Panc1 (cell line): ENCODE measurements at regions not wholly inside any gene's neighbourhood (a gene's known extent, or its start where the extent isn't known, plus 50 kb on each side); places are given as distances from the start of the nearest gene placed in this dataset.

Experiments
- ATAC-seq: fragments of 200-7000 bp; cut with Tn5 transposase; 2 replicates; pipeline ENCODE4 v1.9.1; 2020; ENCODE audit warnings: mild to moderate bottlenecking, moderate library complexity
- BruUV-seq: library from RNA; stranded (reverse); fragments of 400-500 nt; replicated peaks from 2 replicates; lab custom pipeline; 2021; lab: Mats Ljungman, UMichigan
- CTCF ChIA-PET: fragments of 300-600 bp; sonication (Branson Sonifier 250); formaldehyde crosslinking; loops from one replicate; lab custom pipeline; 2022; ENCODE audit warnings: antibody characterized with exemption; lab: Charles Lee
- POLR2A ChIA-PET: fragments of 300-600 bp; sonication (Branson Sonifier 250); formaldehyde crosslinking; loops from one replicate; lab custom pipeline; 2022; ENCODE audit warnings: antibody characterized with exemption; lab: Charles Lee
- DNase-seq: peaks from one replicate; pipeline ENCODE4 v3.0.0-alpha.2; 2010; ENCODE audit warnings: low read depth, low spot score
- H3K27ac ChIP-seq: 2 replicates; pipeline ENCODE4 v1.5.1; 2011; ENCODE audit warnings: mild to moderate bottlenecking, low read length, inconsistent platforms
- H3K27me3 ChIP-seq: fragments of 200-500 bp; sonication (Bioruptor generic); 2 replicates; pipeline ENCODE4 v1.6.0; 2014; ENCODE audit warnings: low read length, inconsistent platforms; ENCODE audit not compliant: control insufficient read depth, insufficient read depth
- H3K36me3 ChIP-seq: fragments of 200-500 bp; sonication (Bioruptor generic); 2 replicates; pipeline ENCODE4 v1.5.1; 2014; ENCODE audit warnings: inconsistent platforms, mild to moderate bottlenecking, low read length, moderate library complexity; ENCODE audit not compliant: control insufficient read depth, insufficient read depth
- H3K4me1 ChIP-seq: 2 replicates; pipeline ENCODE4 v1.5.1; 2011; ENCODE audit warnings: inconsistent platforms, mild to moderate bottlenecking, low read length, moderate library complexity; ENCODE audit not compliant: control insufficient read depth, insufficient read depth
- H3K4me3 ChIP-seq, 2 experiments: 2 replicates each; pipeline ENCODE4 v1.5.1; 2011 to 2012; ENCODE audit warnings: low read depth in 2 of 2, low read length in 2 of 2, mild to moderate bottlenecking in 2 of 2, inconsistent platforms in 1 of 2, moderate library complexity in 1 of 2
- H3K9me3 ChIP-seq: fragments of 200-500 bp; sonication (Bioruptor generic); 2 replicates; pipeline ENCODE4 v1.5.1; 2014; ENCODE audit warnings: low read depth, mild to moderate bottlenecking, inconsistent platforms, low read length, moderate library complexity; ENCODE audit not compliant: control insufficient read depth, insufficient read depth
- POLR2AphosphoS5 ChIP-seq: IDR thresholded peaks from 2 replicates; pipeline ENCODE4 v1.6.1; 2012; ENCODE audit warnings: mild to moderate bottlenecking, low read depth, low read length, moderate library complexity
- REST ChIP-seq, 2 experiments: IDR thresholded peaks; 2 replicates each; pipeline ENCODE4 v1.6.1; 2011 to 2012; ENCODE audit warnings: low read depth in 2 of 2, control low read depth in 1 of 2, low read length in 1 of 2, mild to moderate bottlenecking in 1 of 2, moderate library complexity in 1 of 2; ENCODE audit not compliant: insufficient read depth in 1 of 2
- SIN3A ChIP-seq: IDR thresholded peaks from 2 replicates; pipeline ENCODE4 v1.6.1; 2012; ENCODE audit warnings: low read depth, mild to moderate bottlenecking, low read length, moderate library complexity, borderline replicate concordance; ENCODE audit not compliant: insufficient read depth
- TCF7L2 ChIP-seq: IDR thresholded peaks from 2 replicates; pipeline ENCODE4 v1.6.1; 2011; ENCODE audit warnings: mild to moderate bottlenecking, low read depth, low read length, inconsistent platforms
- in situ Hi-C: cut with HindIII; loops from 2 replicates; pipeline ENCODE4 v1.10.0; 2016; ENCODE audit warnings: low sequenced_read_pairs, low pct_unique_long_range_greater_than_20kb
- intact Hi-C: fragments of 100-400 bp; cut with micrococcal nuclease; formaldehyde crosslinking; loops from one replicate; pipeline ENCODE4 v1.10.0; 2022; ENCODE audit not compliant: unreplicated experiment
- TF ChIP-seq, protein P1 (sequence below): fragments of 450-650 bp; IDR thresholded peaks from 2 replicates; pipeline ENCODE4 v1.5.1; 2017; ENCODE audit warnings: mild to moderate bottlenecking

DNA sequence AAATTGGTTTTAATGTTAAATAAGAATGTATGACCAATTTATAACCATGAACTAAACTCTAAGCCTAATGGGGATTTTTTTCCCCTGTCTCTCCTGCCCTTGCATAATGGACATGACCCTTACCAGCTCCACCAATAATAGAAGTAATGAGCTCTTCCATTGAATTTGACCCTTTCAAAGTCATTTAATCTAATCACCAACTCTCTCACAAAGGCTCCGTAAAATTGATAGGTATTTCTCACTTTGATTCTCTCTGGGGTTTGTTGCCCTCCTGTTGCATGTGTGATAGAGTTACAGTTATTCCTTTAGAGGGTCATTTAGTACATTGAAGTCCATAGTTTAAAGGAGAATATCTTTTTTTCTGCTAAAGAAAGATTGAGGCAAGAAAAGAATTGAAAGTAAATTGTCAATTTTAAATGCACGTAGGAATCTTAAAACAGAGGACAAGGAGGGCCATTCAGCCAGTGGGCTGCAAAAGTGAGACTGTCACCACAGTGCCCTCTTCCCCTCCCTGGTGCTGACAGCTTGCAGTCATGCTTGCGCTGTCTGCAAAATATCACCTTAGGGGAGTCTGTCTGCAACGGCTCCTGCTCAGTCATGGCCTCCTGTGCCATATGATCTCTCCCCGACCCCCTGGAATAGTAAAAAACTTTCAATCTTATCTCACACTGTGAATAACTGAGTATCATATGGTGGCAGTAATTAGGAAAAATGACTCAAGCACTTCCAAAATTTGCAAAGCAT, 307.5 kb upstream of the GNPDA2 start:
- no TSS peak for BruUV-seq
- CTCF ChIA-PET, result no interaction called here

DNA sequence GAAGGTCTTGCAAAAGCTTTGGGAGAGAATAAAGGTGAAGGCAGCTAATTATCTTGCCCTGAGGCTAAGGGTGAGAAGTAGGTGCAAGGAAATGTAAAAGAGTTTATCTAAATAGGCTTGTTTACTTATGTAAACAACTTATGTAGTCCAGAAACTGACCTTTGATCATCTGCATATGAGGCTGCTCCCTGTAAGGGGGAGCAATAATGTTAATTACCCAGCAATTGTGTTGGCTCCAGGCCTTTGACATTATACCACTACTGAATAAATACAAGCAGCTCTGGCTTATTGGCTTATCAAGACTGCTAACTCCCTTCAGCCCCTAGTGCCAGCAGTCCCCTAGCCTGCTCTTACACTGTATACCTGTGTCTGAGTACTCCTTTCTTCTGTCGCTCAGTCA, 303.7 kb upstream of the GNPDA2 start:
- ChIA-PET POLR2A (no interaction called here), CTCF (no interaction called here)
- intact Hi-C loops (no loop called here), in situ Hi-C loops (no loop called here)
- DNase-seq (no peak), ATAC-seq (no peak)
- H3K4me1 ChIP-seq, result no peaks in the 10 kb centered on the region
- no peak for TF ChIP-seq SIN3A
- TF ChIP-seq, protein P1, sequence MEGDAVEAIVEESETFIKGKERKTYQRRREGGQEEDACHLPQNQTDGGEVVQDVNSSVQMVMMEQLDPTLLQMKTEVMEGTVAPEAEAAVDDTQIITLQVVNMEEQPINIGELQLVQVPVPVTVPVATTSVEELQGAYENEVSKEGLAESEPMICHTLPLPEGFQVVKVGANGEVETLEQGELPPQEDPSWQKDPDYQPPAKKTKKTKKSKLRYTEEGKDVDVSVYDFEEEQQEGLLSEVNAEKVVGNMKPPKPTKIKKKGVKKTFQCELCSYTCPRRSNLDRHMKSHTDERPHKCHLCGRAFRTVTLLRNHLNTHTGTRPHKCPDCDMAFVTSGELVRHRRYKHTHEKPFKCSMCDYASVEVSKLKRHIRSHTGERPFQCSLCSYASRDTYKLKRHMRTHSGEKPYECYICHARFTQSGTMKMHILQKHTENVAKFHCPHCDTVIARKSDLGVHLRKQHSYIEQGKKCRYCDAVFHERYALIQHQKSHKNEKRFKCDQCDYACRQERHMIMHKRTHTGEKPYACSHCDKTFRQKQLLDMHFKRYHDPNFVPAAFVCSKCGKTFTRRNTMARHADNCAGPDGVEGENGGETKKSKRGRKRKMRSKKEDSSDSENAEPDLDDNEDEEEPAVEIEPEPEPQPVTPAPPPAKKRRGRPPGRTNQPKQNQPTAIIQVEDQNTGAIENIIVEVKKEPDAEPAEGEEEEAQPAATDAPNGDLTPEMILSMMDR, result no peak
- TF ChIP-seq REST (IDR thresholded peaks at IDR 0.05; ENCODE audit: insufficient read depth in 1 of 2, low read depth in 2 of 2, low read length in 1 of 2), result no peak
- TF ChIP-seq TCF7L2, result no peak
- TF ChIP-seq POLR2AphosphoS5, result no peak
- H3K27ac ChIP-seq, result no peak overlapping the region
- H3K9me3 ChIP-seq, result no peaks in the 10 kb centered on the region
- H3K36me3 ChIP-seq, result no peaks in the 10 kb centered on the region
- no TSS peak for BruUV-seq
- H3K4me3 ChIP-seq, result no peak overlapping the region
- no peaks in the 10 kb centered on the region for H3K27me3 ChIP-seq

More for the DNA sequence above, 307.5 kb upstream of the GNPDA2 start:
- Histone ChIP-seq H3K27ac (no peak overlapping the region), H3K27me3 (no peaks in the 10 kb centered on the region), H3K4me1 (no peaks in the 10 kb centered on the region), H3K9me3 (no peaks in the 10 kb centered on the region), H3K36me3 (no peaks in the 10 kb centered on the region), H3K4me3 (no peak overlapping the region)
- in situ Hi-C loops, result no loop called here
- DNase-seq (no peak), ATAC-seq (no peak)
- intact Hi-C loops, result no loop called here
- TF ChIP-seq POLR2AphosphoS5 (no peak), REST (IDR thresholded peaks at IDR 0.05; ENCODE audit: insufficient read depth in 1 of 2, low read depth in 2 of 2, low read length in 1 of 2) (no peak), TCF7L2 (no peak), SIN3A (no peak)
- TF ChIP-seq, protein P1, result no peak
- POLR2A ChIA-PET, result no interaction called here
